ENCODE measurements at regions not wholly inside any gene's neighbourhood (a gene's known extent, or its start where the extent isn't known, plus 50 kb on each side); places are given as distances from the start of the nearest gene placed in this dataset.

DNA sequence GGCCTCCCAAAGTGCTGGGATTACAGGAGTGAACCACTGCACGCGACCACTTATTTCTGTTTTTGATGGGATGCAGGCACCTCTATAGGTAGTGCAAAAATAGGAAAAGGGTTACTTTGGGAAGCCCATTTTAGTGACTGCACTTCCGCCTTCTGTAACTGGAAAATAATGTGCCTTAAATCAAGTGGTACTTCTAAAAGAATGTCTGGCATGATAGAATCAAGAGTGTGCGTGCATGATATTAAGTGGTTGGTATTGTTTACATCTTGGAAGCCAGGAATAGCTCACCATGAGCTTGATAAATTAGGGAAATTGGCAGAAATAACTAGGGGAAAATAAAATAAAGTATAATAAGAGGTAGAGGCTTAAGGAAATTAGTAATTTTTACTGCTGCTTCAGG lies 1067.0 kb downstream of the ADGRL2 start:
- TF ChIP-seq POLR2A (IDR thresholded peaks at IDR 0.05): no peak
- TF ChIP-seq, protein P1, sequence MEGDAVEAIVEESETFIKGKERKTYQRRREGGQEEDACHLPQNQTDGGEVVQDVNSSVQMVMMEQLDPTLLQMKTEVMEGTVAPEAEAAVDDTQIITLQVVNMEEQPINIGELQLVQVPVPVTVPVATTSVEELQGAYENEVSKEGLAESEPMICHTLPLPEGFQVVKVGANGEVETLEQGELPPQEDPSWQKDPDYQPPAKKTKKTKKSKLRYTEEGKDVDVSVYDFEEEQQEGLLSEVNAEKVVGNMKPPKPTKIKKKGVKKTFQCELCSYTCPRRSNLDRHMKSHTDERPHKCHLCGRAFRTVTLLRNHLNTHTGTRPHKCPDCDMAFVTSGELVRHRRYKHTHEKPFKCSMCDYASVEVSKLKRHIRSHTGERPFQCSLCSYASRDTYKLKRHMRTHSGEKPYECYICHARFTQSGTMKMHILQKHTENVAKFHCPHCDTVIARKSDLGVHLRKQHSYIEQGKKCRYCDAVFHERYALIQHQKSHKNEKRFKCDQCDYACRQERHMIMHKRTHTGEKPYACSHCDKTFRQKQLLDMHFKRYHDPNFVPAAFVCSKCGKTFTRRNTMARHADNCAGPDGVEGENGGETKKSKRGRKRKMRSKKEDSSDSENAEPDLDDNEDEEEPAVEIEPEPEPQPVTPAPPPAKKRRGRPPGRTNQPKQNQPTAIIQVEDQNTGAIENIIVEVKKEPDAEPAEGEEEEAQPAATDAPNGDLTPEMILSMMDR (IDR thresholded peaks at IDR 0.05): no peak
- Histone ChIP-seq H3K4me1 (no peaks in the 10 kb centered on the region), H3K36me3 (no peaks in the 10 kb centered on the region), H3K9me3 (no peaks in the 10 kb centered on the region), H3K27ac (no peak overlapping the region), H3K27me3 (no peaks in the 10 kb centered on the region), H3K4me3 (no peak overlapping the region)
- DNase-seq: no peak

DNA sequence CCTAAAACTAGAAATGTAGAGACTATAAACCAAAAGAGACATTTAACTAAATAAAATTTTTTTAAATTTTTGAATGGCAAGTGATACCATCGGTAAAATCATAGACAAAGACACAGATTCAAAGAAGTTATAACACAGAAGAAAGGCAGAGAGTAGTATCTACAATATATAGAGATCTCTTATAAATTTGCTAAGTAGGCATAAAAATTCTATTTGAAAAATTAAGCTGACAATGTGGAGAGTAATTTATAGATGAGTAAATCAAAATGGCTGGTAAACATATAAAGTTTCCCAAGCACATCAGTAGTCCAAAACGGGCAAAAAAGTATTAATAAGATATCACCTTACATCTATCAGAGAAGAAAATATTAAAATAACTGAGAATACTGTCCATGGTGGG lies 1061.0 kb downstream of the ADGRL2 start:
- no peaks in the 10 kb centered on the region for H3K27me3 ChIP-seq
- no peaks in the 10 kb centered on the region for H3K9me3 ChIP-seq
- no peak overlapping the region for H3K27ac ChIP-seq
- no peak for DNase-seq
- H3K4me1 ChIP-seq: no peaks in the 10 kb centered on the region
- TF ChIP-seq POLR2A (IDR thresholded peaks at IDR 0.05): no peak
- TF ChIP-seq, protein P1 (IDR thresholded peaks at IDR 0.05): no peak
- no peaks in the 10 kb centered on the region for H3K36me3 ChIP-seq
- H3K4me3 ChIP-seq: no peak overlapping the region

DNA sequence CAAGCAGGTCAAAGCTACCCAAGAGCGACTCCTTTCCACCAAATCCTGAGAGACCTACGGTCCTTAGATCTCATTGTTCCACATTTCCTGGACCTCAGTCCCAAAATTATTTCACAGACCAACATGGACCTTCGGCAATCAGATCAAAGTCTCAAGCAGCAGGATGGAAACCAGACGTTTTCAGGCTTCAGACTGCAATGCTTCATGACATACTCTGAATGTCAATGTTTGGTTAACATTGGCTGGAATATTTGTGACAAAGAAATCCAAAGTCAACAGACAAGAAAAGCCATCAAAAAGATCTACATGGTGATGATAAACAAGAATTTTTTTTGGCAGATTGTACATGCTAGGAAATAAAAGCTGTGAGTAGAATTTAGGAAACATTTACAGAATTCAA lies 1057.3 kb downstream of the ADGRL2 start:
- no peak for DNase-seq
- Histone ChIP-seq H3K4me3 (no peak overlapping the region), H3K9me3 (no peaks in the 10 kb centered on the region), H3K4me1 (no peaks in the 10 kb centered on the region), H3K27me3 (no peaks in the 10 kb centered on the region), H3K36me3 (no peaks in the 10 kb centered on the region), H3K27ac (no peak overlapping the region)
- TF ChIP-seq, protein P1 (IDR thresholded peaks at IDR 0.05): no peak
- no peak for TF ChIP-seq POLR2A (IDR thresholded peaks at IDR 0.05)

DNA sequence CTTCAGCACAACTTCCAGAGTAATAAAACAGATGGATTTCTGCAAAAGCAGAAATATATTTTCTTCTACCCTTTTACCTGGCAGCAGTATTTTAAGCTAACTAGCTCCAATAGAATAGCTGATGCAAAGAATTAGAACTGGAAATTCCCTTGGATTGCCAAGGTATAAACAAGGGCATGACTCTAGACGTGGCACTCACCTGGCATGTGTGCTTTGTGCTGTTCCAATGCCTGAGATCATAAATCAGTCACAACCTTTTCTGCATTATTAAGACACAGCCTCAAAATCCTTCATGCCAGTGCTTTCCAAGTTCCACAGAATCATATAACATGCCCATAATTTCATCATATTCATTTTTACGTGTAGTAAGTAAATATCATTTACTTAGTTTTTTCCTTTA lies 1048.7 kb downstream of the ADGRL2 start:
- Histone ChIP-seq H3K4me1 (no peaks in the 10 kb centered on the region), H3K36me3 (no peaks in the 10 kb centered on the region), H3K9me3 (no peaks in the 10 kb centered on the region), H3K4me3 (no peak overlapping the region), H3K27ac (no peak overlapping the region), H3K27me3 (no peaks in the 10 kb centered on the region)
- TF ChIP-seq, protein P1 (IDR thresholded peaks at IDR 0.05): no peak
- TF ChIP-seq POLR2A (IDR thresholded peaks at IDR 0.05): no peak
- DNase-seq: no peak

DNA sequence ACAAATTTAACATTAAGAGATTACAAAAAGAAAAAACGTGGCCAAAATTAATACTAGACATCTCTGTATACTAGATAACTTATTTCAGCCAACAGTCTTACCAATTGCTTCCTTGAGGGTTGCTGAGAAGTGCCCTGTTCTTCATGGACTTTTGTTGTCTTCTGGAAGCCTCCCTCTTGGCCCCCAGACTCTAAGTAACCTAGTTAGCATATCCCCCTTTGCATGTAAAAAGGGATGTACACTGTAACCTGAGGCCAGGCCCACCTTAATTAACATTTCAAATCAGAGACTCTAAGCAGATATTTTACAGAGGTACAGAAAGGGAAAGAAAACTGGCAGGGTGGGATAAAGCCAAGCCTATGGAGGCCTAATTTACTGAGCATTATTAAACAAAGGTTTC lies 1047.3 kb downstream of the ADGRL2 start:
- no peak for DNase-seq
- Histone ChIP-seq H3K4me3 (no peak overlapping the region), H3K4me1 (no peaks in the 10 kb centered on the region), H3K36me3 (no peaks in the 10 kb centered on the region), H3K27me3 (no peaks in the 10 kb centered on the region), H3K27ac (no peak overlapping the region), H3K9me3 (no peaks in the 10 kb centered on the region)
- TF ChIP-seq, protein P1 (IDR thresholded peaks at IDR 0.05): no peak
- no peak for TF ChIP-seq POLR2A (IDR thresholded peaks at IDR 0.05)

DNA sequence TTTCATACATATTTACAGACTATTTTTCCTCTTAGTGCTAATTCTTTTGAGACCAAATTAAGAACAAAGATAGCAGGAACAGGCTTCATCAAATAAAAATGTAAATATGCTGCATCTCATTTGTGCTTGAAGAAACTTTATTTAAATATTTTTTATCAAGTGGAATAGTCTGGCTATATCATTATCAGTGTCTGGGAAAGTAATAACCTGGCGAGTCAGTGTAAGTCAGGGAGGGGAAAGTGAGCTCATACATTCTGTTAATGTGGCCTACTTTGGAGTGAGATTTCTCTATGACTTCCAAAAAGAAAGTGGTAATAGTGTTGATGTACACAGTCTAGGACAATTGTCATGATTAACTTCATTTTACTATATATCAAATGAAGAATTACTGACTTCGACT lies 1045.1 kb downstream of the ADGRL2 start:
- H3K27ac ChIP-seq: no peak overlapping the region
- H3K9me3 ChIP-seq: no peaks in the 10 kb centered on the region
- H3K4me3 ChIP-seq: no peak overlapping the region
- no peaks in the 10 kb centered on the region for H3K36me3 ChIP-seq
- no peaks in the 10 kb centered on the region for H3K27me3 ChIP-seq
- DNase-seq: no peak
- no peaks in the 10 kb centered on the region for H3K4me1 ChIP-seq
- TF ChIP-seq, protein P1 (IDR thresholded peaks at IDR 0.05): no peak
- no peak for TF ChIP-seq POLR2A (IDR thresholded peaks at IDR 0.05)

All from Peyer's patch (tissue), 4 donors.